GM06990 (cell line): ENCODE measurements at regions not wholly inside any gene's neighbourhood (a gene's known extent, or its start where the extent isn't known, plus 50 kb on each side); places are given as distances from the start of the nearest gene placed in this dataset.

Source experiments
- DNase-seq: peaks from one replicate; pipeline ENCODE4 v3.0.0-alpha.2; 2011; ENCODE audit not compliant: insufficient read length; ENCODE audit errors: extremely low read depth
- H3K27me3 ChIP-seq: replicated peaks from 2 replicates; pipeline ENCODE4 v1.6.0; 2011; ENCODE audit warnings: low read length; ENCODE audit not compliant: control insufficient read depth, insufficient read depth
- H3K36me3 ChIP-seq: 2 replicates; pipeline ENCODE4 v1.5.1; 2011; ENCODE audit warnings: low read length; ENCODE audit not compliant: control insufficient read depth, insufficient read depth
- H3K4me3 ChIP-seq: replicated peaks from 2 replicates; pipeline ENCODE4 v1.5.1; 2011; ENCODE audit warnings: low read depth, mild to moderate bottlenecking, control low read depth, low read length
- TF ChIP-seq, protein P1 (sequence below): IDR thresholded peaks from 2 replicates; pipeline ENCODE4 v1.5.1; 2011; ENCODE audit warnings: low read length, control low read depth, mild to moderate bottlenecking, inconsistent platforms; ENCODE audit not compliant: insufficient read depth, poor library complexity, severe bottlenecking

DNA sequence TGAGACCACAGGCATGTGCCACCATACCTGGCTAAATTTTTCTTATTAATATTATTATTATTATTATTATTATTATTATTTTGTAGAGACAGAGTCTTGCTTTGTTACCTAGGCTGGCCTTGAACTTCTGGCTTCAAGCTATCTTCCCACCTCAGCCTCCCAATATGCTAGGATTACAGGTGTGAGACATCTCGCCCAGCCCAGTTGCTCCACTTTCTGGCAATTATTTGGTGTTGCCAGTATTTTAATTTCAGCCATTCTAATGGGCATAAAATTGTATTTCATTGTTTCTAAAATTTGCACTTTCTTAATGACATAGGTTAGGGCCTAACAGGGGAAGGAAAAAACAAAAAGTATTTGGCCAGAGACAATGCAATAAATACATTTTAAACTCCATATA, 1217.6 kb upstream of the ALCAM start:
- TF ChIP-seq, protein P1, sequence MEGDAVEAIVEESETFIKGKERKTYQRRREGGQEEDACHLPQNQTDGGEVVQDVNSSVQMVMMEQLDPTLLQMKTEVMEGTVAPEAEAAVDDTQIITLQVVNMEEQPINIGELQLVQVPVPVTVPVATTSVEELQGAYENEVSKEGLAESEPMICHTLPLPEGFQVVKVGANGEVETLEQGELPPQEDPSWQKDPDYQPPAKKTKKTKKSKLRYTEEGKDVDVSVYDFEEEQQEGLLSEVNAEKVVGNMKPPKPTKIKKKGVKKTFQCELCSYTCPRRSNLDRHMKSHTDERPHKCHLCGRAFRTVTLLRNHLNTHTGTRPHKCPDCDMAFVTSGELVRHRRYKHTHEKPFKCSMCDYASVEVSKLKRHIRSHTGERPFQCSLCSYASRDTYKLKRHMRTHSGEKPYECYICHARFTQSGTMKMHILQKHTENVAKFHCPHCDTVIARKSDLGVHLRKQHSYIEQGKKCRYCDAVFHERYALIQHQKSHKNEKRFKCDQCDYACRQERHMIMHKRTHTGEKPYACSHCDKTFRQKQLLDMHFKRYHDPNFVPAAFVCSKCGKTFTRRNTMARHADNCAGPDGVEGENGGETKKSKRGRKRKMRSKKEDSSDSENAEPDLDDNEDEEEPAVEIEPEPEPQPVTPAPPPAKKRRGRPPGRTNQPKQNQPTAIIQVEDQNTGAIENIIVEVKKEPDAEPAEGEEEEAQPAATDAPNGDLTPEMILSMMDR: no peak

DNA sequence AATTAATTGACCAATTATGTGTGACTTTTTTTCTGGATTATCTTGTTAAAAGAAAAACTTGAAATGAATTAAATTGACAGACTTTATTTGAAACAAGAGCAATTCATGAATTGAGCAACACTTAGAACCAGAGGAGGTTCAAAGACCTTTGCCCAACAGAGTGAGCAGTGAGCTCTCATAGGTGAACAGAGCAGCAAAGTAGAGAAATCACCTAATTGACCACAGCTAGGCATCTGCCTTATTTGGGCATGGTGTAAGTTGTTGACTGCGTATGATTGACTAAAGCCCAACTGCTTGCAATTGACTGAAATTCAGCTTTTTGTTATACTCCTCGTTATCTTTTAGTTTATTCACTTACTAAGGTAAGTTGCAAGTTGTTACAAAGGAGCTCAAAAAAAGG, 1216.0 kb upstream of the ALCAM start:
- no peak for DNase-seq
- Histone ChIP-seq H3K27me3 (no peaks in the 10 kb centered on the region), H3K4me3 (no peak overlapping the region), H3K36me3 (no peaks in the 10 kb centered on the region)
- TF ChIP-seq, protein P1: no peak

More for the DNA sequence above, 1217.6 kb upstream of the ALCAM start:
- Histone ChIP-seq H3K4me3 (no peak overlapping the region), H3K36me3 (no peaks in the 10 kb centered on the region), H3K27me3 (no peaks in the 10 kb centered on the region)
- no peak for DNase-seq

DNA sequence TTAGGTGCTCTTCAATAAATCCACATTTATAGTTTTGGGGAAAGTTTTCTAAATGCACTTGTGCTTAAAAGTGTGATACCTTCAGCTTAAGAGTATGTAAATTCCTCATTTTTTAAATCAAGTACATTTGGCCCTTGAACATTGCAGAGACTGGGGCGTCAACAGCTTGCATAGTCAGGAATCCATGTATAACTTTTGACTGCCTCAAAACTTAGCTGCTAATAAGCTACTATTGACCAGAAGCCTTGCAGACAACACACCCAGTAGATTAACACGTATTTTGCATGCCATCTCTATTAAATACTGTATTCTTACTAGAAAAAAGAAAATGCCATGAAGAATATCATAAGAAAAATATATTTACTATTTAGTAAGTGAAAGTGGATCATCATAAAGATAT, 1211.8 kb upstream of the ALCAM start:
- TF ChIP-seq, protein P1: no peak
- Histone ChIP-seq H3K27me3 (no peaks in the 10 kb centered on the region), H3K4me3 (no peak overlapping the region), H3K36me3 (no peaks in the 10 kb centered on the region)
- DNase-seq: no peak

DNA sequence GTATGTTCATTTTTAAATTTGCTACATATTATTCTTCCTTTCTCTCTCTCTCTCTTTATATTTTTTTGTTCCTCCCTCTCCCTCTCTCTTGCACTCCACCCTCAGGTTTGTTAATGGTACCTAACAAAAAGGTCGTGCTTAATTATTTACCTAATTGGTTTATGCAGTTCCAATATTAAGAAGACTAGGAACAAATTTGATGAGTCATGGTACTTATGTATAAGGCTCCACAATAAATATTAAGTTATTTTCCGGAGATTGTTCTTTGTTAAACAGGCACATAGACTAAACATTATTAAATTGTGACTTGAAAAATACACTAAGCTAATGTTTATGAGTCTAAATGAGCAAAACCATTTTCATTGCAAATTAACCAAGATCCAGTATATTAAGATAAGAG, 1200.8 kb upstream of the ALCAM start:
- Histone ChIP-seq H3K27me3 (no peaks in the 10 kb centered on the region), H3K36me3 (no peaks in the 10 kb centered on the region), H3K4me3 (no peak overlapping the region)
- DNase-seq: no peak
- TF ChIP-seq, protein P1: no peak

DNA sequence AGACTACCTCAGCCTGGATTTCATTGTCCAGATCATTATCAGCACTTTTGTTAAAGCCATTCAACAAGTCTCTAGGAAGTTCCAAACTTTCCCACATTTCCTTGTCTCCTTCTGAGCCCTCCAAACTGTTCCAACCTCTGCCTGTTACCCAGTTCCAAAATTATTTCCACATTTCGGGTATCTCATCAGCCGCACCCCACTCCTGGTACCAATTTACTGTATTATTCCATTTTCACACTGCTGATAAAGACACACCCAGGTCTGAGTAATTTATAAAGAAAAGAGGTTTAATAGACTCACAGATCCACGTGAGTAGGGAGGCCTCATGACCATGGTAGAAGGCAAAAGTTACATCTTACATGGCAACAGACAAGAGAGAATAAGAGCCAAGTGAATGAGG, 1198.3 kb upstream of the ALCAM start:
- H3K4me3 ChIP-seq: no peak overlapping the region
- no peaks in the 10 kb centered on the region for H3K27me3 ChIP-seq
- DNase-seq: no peak
- H3K36me3 ChIP-seq: no peaks in the 10 kb centered on the region
- TF ChIP-seq, protein P1: no peak

DNA sequence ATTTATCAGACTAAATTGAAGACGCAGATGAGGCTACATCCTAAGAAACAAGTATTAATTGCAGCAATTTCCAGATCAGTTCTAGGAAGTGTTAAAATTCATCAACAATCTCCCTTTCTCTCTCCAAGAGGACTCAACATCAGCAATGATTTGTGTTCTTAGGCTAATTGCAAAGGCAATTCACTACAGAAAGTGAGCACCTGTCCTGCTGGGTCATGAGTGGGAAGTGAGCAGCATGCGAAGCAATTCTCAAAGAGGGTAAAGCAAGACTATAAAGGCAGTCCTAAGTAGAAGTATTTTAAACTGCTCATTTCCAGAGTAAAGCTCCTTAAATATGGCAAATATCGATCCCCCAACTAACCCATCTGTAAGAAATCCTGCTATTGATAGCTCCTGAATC, 1191.0 kb upstream of the ALCAM start:
- Histone ChIP-seq H3K4me3 (no peak overlapping the region), H3K36me3 (no peaks in the 10 kb centered on the region), H3K27me3 (no peaks in the 10 kb centered on the region)
- TF ChIP-seq, protein P1: no peak
- no peak for DNase-seq
